Tibial nerve (tissue), 4 donors: ENCODE measurements at regions not wholly inside any gene's neighbourhood (a gene's known extent, or its start where the extent isn't known, plus 50 kb on each side); places are given as distances from the start of the nearest gene placed in this dataset.

ENCODE experiments used
- CTCF ChIP-seq, 5 experiments: fragments of 200-600 bp in 3 of 5; fragments of 450-650 bp in 2 of 5; sonication (generic) in 3 of 5; IDR thresholded peaks; one replicate each; pipeline ENCODE4 v1.5.1; 2016 to 2019; ENCODE audit warnings: antibody characterized with exemption in 5 of 5, mild to moderate bottlenecking in 3 of 5, moderate library complexity in 2 of 5
- EP300 ChIP-seq, 2 donors: sonication (generic); formaldehyde crosslinking; IDR thresholded peaks; one replicate each; pipeline ENCODE4 v1.6.1; 2017; ENCODE audit warnings: antibody characterized with exemption in 2 of 2, mild to moderate bottlenecking in 1 of 2

GRCh38 chr18:78629426-78629825 lies 350.2 kb upstream of the SALL3 start:
- no peak for TF ChIP-seq CTCF (IDR thresholded peaks at IDR 0.05)
- no peak for TF ChIP-seq EP300 (IDR thresholded peaks at IDR 0.05)
